H9 (cell line): ENCODE measurements at regions not wholly inside any gene's neighbourhood (a gene's known extent, or its start where the extent isn't known, plus 50 kb on each side); places are given as distances from the start of the nearest gene placed in this dataset.

ENCODE experiments used
- DNase-seq: peaks from one replicate; pipeline ENCODE4 v3.0.0-alpha.2; 2017
- H2AFZ ChIP-seq: one replicate; pipeline ENCODE4 v1.6.1; 2013; ENCODE audit warnings: mild to moderate bottlenecking, low read length, control low read depth, moderate library complexity
- H2AK5ac ChIP-seq: 2 replicates; pipeline ENCODE4 v1.6.1; 2013; ENCODE audit warnings: low read length, control low read depth, mixed read lengths; ENCODE audit not compliant: insufficient read length
- H2BK120ac ChIP-seq: one replicate; pipeline ENCODE4 v1.6.1; 2013; ENCODE audit warnings: low read depth, mild to moderate bottlenecking, low read length, control low read depth, inconsistent platforms; ENCODE audit not compliant: poor library complexity, severe bottlenecking
- H2BK12ac ChIP-seq: 2 replicates; pipeline ENCODE4 v1.6.1; 2013; ENCODE audit warnings: low read length, control low read depth, mixed read lengths, low read depth; ENCODE audit not compliant: insufficient read length
- H2BK15ac ChIP-seq: 2 replicates; pipeline ENCODE4 v1.6.1; 2013; ENCODE audit warnings: low read depth, low read length, control low read depth
- H2BK20ac ChIP-seq: one replicate; pipeline ENCODE4 v1.6.1; 2013; ENCODE audit warnings: low read depth, mild to moderate bottlenecking, low read length, control low read depth, inconsistent platforms; ENCODE audit not compliant: poor library complexity, severe bottlenecking
- H2BK5ac ChIP-seq: 2 replicates; pipeline ENCODE4 v1.6.1; 2013; ENCODE audit warnings: low read length, control low read depth, mixed read lengths; ENCODE audit not compliant: insufficient read length
- H3K14ac ChIP-seq: 2 replicates; pipeline ENCODE4 v1.6.1; 2013; ENCODE audit warnings: low read length, control low read depth; ENCODE audit not compliant: insufficient read depth
- H3K18ac ChIP-seq: 2 replicates; pipeline ENCODE4 v1.6.1; 2013; ENCODE audit warnings: low read depth, mild to moderate bottlenecking, mixed read lengths, low read length, control low read depth; ENCODE audit not compliant: insufficient read length
- H3K23ac ChIP-seq: 2 replicates; pipeline ENCODE4 v1.6.1; 2013; ENCODE audit warnings: low read length, control low read depth, mixed read lengths, low read depth; ENCODE audit not compliant: insufficient read length
- H3K23me2 ChIP-seq: 2 replicates; pipeline ENCODE4 v1.6.1; 2013; ENCODE audit warnings: low read depth, mild to moderate bottlenecking, mixed read lengths, low read length, control low read depth; ENCODE audit not compliant: insufficient read length, poor library complexity, severe bottlenecking
- H3K27ac ChIP-seq: 2 replicates; pipeline ENCODE4 v1.5.1; 2013; ENCODE audit warnings: low read length, control low read depth, mixed read lengths, low read depth; ENCODE audit not compliant: insufficient read length
- H3K27me3 ChIP-seq: 2 replicates; pipeline ENCODE4 v1.6.1; 2013; ENCODE audit warnings: low read length, control low read depth, inconsistent platforms; ENCODE audit not compliant: insufficient read depth
- H3K4ac ChIP-seq: 2 replicates; pipeline ENCODE4 v1.6.1; 2013; ENCODE audit warnings: low read depth, mild to moderate bottlenecking, control low read depth, inconsistent platforms, low read length, moderate library complexity
- H3K4me1 ChIP-seq: 2 replicates; pipeline ENCODE4 v1.6.1; 2013; ENCODE audit warnings: low read length, control low read depth, inconsistent platforms; ENCODE audit not compliant: insufficient read depth
- H3K4me2 ChIP-seq: 2 replicates; pipeline ENCODE4 v1.6.1; 2013; ENCODE audit warnings: low read length, control low read depth, mixed read lengths; ENCODE audit not compliant: insufficient read length, insufficient read depth
- H3K56ac ChIP-seq: 2 replicates; pipeline ENCODE4 v1.6.1; 2013; ENCODE audit warnings: low read depth, mild to moderate bottlenecking, mixed read lengths, low read length, control low read depth; ENCODE audit not compliant: insufficient read length
- H3K79me1 ChIP-seq: 2 replicates; pipeline ENCODE4 v1.6.1; 2013; ENCODE audit warnings: low read depth, mild to moderate bottlenecking, moderate library complexity, low read length, control low read depth, inconsistent platforms; ENCODE audit not compliant: insufficient read depth, poor library complexity, severe bottlenecking
- H3K79me2 ChIP-seq: 2 replicates; pipeline ENCODE4 v1.6.1; 2013; ENCODE audit warnings: low read length, control low read depth, inconsistent platforms; ENCODE audit not compliant: insufficient read depth
- H3K9ac ChIP-seq: 2 replicates; pipeline ENCODE4 v1.6.1; 2013; ENCODE audit warnings: low read length, control low read depth, mixed read lengths; ENCODE audit not compliant: insufficient read length; ENCODE audit errors: extremely low read depth
- H3K9me3 ChIP-seq: one replicate; pipeline ENCODE4 v1.6.1; 2013; ENCODE audit warnings: low read depth, low read length, inconsistent platforms; ENCODE audit not compliant: control insufficient read depth
- H3T11ph ChIP-seq: one replicate; pipeline ENCODE4 v1.6.1; 2013; ENCODE audit warnings: mild to moderate bottlenecking, low read length, control low read depth, inconsistent platforms
- H4K20me1 ChIP-seq: one replicate; pipeline ENCODE4 v1.6.1; 2013; ENCODE audit not compliant: control insufficient read depth, insufficient read length, insufficient read depth
- H4K5ac ChIP-seq: 2 replicates; pipeline ENCODE4 v1.6.1; 2013; ENCODE audit warnings: low read depth, mild to moderate bottlenecking, mixed read lengths, low read length, control low read depth; ENCODE audit not compliant: insufficient read length
- H4K8ac ChIP-seq: replicated peaks from 2 replicates; pipeline ENCODE4 v1.6.1; 2013; ENCODE audit warnings: low read length, control low read depth, mixed read lengths, low read depth; ENCODE audit not compliant: insufficient read length
- H4K91ac ChIP-seq: 2 replicates; pipeline ENCODE4 v1.6.1; 2013; ENCODE audit warnings: low read depth, mild to moderate bottlenecking, moderate library complexity, mixed read lengths, low read length, control low read depth; ENCODE audit not compliant: insufficient read length
- H3K27ac Mint-ChIP-seq, 3 experiments: 2 replicates in 2 of 3; 3 replicates in 1 of 3; pipeline ENCODE4 v1.8.0; 2020 to 2021; ENCODE audit warnings: mixed read lengths in 3 of 3, mild to moderate bottlenecking in 1 of 3, moderate library complexity in 1 of 3
- H3K27me3 Mint-ChIP-seq: 2 replicates; pipeline ENCODE4 v1.8.0; 2021; ENCODE audit warnings: low read depth, mild to moderate bottlenecking, moderate library complexity, mixed read lengths
- H3K36me3 Mint-ChIP-seq, 3 experiments: 2 replicates in 2 of 3; 3 replicates in 1 of 3; pipeline ENCODE4 v1.8.0; 2020 to 2021; ENCODE audit warnings: low read depth in 3 of 3, mixed read lengths in 3 of 3; ENCODE audit not compliant: insufficient read depth in 1 of 3
- H3K4me1 Mint-ChIP-seq, 2 experiments: 2 replicates each; pipeline ENCODE4 v1.8.0; 2020; ENCODE audit warnings: mixed read lengths in 2 of 2
- H3K4me3 Mint-ChIP-seq, 2 experiments: 2 replicates in 1 of 2; 3 replicates in 1 of 2; pipeline ENCODE4 v1.8.0; 2020 to 2021; ENCODE audit warnings: mild to moderate bottlenecking in 2 of 2, mixed read lengths in 2 of 2, moderate library complexity in 1 of 2
- H3K9me3 Mint-ChIP-seq, 2 experiments: 2 replicates in 1 of 2; 3 replicates in 1 of 2; pipeline ENCODE4 v1.8.0; 2020; ENCODE audit warnings: mild to moderate bottlenecking in 2 of 2, mixed read lengths in 2 of 2, moderate library complexity in 1 of 2
- CTCF ChIP-seq: fragments of 200-600 bp; sonication (generic); conservative IDR thresholded peaks from 3 replicates; pipeline ENCODE4 v1.8.0; 2021; ENCODE audit warnings: antibody characterized with exemption, mild to moderate bottlenecking
- WGBS: extraction: QIAGEN DNeasy Blood & Tissue Kit; methylation state at CpG from one replicate; pipeline ENCODE4 v1.1.7; 2013; ENCODE audit warnings: missing lambda C conversion rate, low lambda C conversion rate, mixed read lengths; ENCODE audit not compliant: insufficient read length; ENCODE audit errors: extremely low coverage; 5-methylcytosine and 5-hydroxymethylcytosine counted together

GRCh38 chr3:69500604-69501003 is 114.7 kb upstream of the FRMD4B start:
- no peak overlapping the region for H4K91ac ChIP-seq
- Mint-ChIP-seq H3K27me3 (no peaks in the 10 kb centered on the region; the same call in 1 of the 2 replicates), H3K36me3 (no peaks in the 10 kb centered on the region), H3K4me3 (no peak overlapping the region), H3K9me3 (no peaks in the 10 kb centered on the region), H3K4me1 (peaks cover 0 to 3% of the 10 kb centered on the region in 2 experiments; a peak in 2 of 4 replicates), H3K27ac (no peak overlapping the region)
- H3K79me1 ChIP-seq: no peaks in the 10 kb centered on the region
- H3K79me2 ChIP-seq: 0 out of 2 replicates have a peak, but pooled peaks cover 1% of the 10 kb centered on the region
- no peak overlapping the region for H3K14ac ChIP-seq
- no peak overlapping the region for H3K4ac ChIP-seq
- H3K56ac ChIP-seq: no peak overlapping the region
- no peaks in the 10 kb centered on the region for H4K20me1 ChIP-seq
- no peaks in the 10 kb centered on the region for H3K4me1 ChIP-seq
- H3K23ac ChIP-seq: no peak overlapping the region
- H3K9me3 ChIP-seq: no peaks in the 10 kb centered on the region
- DNase-seq: no peak
- no peak overlapping the region for H3K9ac ChIP-seq
- H2AK5ac ChIP-seq: no peak overlapping the region
- H3K4me2 ChIP-seq: no peak overlapping the region
- H4K5ac ChIP-seq: no peak overlapping the region
- no peaks in the 10 kb centered on the region for H3K23me2 ChIP-seq
- H3K27me3 ChIP-seq: no peaks in the 10 kb centered on the region
- H2BK20ac ChIP-seq: no peak overlapping the region
- WGBS: no CpG with 5 or more reads among the region's 5 CpGs
- H2BK15ac ChIP-seq: no peak overlapping the region
- no peak overlapping the region for H2AFZ ChIP-seq
- no peak for TF ChIP-seq CTCF
- no peak overlapping the region for H2BK5ac ChIP-seq
- H4K8ac ChIP-seq: no peak overlapping the region
- no peak overlapping the region for H3K27ac ChIP-seq
- H3K18ac ChIP-seq: no peak overlapping the region
- no peak overlapping the region for H2BK120ac ChIP-seq
- no peak overlapping the region for H2BK12ac ChIP-seq
- no peak overlapping the region for H3T11ph ChIP-seq
